ENCODE measurements at regions not wholly inside any gene's neighbourhood (a gene's known extent, or its start where the extent isn't known, plus 50 kb on each side); places are given as distances from the start of the nearest gene placed in this dataset.

DNA sequence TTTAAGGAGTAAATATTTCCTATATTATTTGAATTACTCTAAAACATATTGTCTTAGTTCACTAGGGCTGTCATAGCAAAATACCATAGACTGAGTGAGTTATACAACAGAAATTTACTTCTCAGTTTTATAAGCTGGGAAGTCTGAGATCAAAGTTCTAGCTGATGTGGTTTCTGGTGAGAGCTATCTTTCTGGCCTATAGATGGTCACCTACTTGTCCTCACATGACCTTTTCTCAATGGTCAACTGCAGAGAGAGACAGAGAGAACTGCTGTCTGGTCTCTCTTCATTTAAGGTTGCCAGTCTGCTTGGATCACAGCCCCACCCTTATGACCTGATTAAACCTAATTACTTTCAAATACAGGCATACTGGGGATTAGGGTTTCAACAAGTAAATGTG, 490.9 kb downstream of the FBXO15 start:
- no peak for DNase-seq (ENCODE audit: low spot score)
- ATAC-seq (ENCODE audit: low FRiP score) = no peak
- TF ChIP-seq, protein P1, sequence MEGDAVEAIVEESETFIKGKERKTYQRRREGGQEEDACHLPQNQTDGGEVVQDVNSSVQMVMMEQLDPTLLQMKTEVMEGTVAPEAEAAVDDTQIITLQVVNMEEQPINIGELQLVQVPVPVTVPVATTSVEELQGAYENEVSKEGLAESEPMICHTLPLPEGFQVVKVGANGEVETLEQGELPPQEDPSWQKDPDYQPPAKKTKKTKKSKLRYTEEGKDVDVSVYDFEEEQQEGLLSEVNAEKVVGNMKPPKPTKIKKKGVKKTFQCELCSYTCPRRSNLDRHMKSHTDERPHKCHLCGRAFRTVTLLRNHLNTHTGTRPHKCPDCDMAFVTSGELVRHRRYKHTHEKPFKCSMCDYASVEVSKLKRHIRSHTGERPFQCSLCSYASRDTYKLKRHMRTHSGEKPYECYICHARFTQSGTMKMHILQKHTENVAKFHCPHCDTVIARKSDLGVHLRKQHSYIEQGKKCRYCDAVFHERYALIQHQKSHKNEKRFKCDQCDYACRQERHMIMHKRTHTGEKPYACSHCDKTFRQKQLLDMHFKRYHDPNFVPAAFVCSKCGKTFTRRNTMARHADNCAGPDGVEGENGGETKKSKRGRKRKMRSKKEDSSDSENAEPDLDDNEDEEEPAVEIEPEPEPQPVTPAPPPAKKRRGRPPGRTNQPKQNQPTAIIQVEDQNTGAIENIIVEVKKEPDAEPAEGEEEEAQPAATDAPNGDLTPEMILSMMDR (IDR thresholded peaks at IDR 0.05) = no peak

DNA sequence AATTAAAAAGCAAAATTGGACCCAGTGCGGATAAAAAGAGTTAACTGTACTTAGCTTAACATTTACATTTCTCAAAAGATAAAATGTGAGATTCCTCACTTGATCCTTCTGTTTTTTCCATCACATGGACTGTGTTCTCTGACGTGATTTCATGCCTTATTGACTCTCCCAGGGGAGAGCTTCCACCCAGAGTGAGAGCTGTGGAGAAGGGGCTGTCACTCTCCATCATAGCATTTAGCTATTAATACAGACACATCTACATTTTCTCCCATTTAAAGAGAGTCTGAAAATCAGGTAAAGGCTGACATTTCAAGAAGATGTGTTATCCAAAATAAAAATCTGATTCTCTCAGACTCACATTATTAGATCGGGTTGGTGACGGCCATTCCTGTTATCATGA, 493.8 kb downstream of the FBXO15 start:
- TF ChIP-seq, protein P1 (IDR thresholded peaks at IDR 0.05) = no peak
- DNase-seq (ENCODE audit: low spot score) (no peak), ATAC-seq (ENCODE audit: low FRiP score) (no peak)

DNA sequence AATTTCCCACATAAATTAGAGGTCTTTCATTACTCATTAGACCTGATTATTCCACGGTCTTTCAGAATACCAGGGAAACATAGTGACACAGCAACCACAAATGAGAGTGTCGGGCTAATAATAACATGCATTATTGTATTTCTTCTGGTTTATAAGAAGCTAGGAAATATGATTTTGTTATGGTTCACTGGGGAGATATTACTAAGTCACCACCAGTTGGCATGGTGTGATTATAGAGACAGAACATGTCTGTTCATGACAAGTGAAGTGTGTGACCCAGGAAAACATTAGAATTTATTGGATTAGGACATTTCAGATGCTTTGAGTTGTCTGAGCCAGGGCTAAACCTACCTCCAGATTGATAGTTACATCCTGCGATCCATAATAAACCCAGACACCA, 494.4 kb downstream of the FBXO15 start:
- TF ChIP-seq, protein P1 (IDR thresholded peaks at IDR 0.05) = no peak
- no peak for DNase-seq (ENCODE audit: low spot score)

DNA sequence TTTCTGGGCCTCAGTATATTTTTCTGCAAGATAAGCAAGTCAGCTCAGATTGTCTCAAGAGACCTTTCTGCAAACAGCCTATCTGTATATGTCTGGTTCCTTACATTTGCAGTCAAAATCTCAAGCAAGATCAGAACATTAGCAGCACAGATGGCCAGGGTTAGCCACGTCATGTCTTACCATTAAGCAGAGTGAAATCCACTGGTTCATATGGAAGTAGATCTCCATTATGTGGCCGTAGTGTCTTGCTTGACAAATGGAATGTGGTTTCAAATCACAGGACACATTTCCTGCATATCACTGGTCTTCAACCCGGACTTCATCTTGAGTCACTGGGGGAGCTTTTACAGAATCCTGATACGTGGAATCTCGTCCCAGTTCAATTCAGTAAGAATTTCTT, 500.2 kb downstream of the FBXO15 start:
- ATAC-seq (ENCODE audit: low FRiP score) (no peak), DNase-seq (ENCODE audit: low spot score) (no peak)
- TF ChIP-seq, protein P1 (IDR thresholded peaks at IDR 0.05) = no peak

More for the DNA sequence above, 494.4 kb downstream of the FBXO15 start:
- no peak for ATAC-seq (ENCODE audit: low FRiP score)

DNA sequence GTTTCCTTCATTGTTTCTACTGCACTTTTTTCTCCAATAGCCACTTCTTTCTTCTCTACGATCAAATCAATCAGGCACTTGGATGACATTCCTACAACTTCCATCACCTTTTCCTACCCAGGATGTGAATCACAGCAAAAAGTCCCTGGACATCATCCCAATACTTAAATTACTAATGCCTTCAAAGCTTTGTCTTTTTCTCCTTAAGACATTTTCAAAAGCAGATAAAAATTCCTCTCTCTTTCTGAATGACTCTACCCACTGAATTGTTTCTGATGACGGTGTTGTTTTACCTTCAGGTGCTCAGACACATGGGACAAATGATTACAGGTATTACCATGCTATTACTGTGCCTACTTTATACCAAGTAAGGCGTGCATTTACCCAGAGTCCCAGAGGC, 500.9 kb downstream of the FBXO15 start:
- DNase-seq (ENCODE audit: low spot score) (no peak), ATAC-seq (ENCODE audit: low FRiP score) (no peak)
- TF ChIP-seq, protein P1 (IDR thresholded peaks at IDR 0.05) = no peak

DNA sequence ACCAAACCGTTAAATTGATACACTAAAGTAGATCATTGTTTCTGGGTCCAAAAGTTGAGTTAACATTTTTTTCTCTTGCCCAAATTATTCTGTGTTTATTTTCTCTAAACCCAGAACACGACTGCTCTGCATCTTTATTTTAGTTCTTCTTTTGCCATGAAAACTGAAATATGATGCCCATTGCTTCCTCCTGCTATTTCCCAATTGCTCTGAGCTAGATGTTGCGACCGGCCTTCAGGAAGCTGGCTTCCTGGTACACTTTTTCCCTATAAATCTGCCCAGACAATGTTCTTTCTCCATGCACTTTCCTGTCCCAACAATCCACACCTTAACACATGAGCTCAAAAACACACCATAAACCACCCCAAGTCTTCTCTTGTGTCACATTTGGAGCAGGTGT, 501.4 kb downstream of the FBXO15 start:
- TF ChIP-seq, protein P1 (IDR thresholded peaks at IDR 0.05) = no peak
- DNase-seq (ENCODE audit: low spot score) (no peak), ATAC-seq (ENCODE audit: low FRiP score) (no peak)

DNA sequence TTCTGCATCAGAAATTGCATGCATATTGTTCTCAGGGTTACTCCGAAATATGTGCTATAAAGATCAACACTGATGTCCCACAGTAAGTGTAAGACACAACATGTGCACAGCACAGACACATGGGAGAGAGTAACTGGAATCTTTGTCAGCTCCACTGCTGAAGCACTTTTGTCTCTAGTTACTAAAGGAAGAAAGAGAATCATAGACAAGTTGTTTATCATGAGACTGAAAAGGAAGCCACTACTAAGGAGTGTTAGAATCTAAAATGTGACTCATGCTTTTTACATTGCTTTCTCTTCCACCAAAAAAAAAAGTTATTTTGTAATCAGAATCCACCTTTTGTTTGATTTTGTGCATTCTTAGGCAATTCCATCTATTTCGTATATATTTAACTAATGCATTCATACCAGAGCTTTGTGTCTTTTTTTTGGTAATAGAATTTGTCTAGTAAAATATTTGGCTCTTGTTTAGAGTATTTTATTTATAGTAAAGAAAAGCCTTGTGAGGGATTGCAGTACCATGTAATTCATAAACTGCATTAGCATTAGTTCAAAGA, 502.4 kb downstream of the FBXO15 start:
- DNase-seq (ENCODE audit: low spot score) = no peak
- no peak for ATAC-seq (ENCODE audit: low FRiP score)
- TF ChIP-seq, protein P1 (IDR thresholded peaks at IDR 0.05) = no peak

Measured in omental fat pad (tissue), 3 donors.